SHP77 (cell line): ENCODE measurements at regions not wholly inside any gene's neighbourhood (a gene's known extent, or its start where the extent isn't known, plus 50 kb on each side); places are given as distances from the start of the nearest gene placed in this dataset.

Experiments used
- DNase-seq, 2 experiments: peaks; one replicate each; lab custom pipeline; 2025; lab: John Stamatoyannopoulos, UW

DNA sequence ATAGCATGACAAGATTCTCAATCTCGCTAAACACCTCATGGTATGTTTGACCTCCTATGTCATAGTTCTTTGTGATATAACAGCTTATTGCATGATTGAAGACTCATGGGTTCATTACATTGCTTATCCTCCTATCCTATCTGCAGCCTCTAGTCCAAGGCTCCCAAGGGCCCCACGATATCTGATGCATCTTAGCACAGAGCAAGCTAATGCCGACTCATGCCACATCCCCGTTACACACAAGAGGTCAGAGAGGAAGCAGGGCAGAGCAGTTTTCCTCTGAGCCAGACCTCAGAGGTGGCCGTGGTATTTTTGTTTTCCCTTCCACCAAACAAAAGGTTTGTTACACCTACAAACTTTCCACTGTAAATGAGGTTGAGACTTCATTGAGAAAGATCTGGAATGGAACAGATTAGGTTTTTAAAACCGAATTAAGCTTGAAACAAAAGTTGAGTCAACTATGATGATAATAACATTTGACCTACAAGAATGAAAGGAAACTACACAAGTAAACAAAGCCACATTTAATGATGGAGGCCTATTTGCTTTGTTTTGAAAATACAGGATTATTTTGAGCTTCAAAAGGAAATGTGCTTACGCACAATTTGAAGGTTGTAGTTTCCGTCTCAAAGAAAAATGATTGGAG, 133.9 kb upstream of the MYLIP start:
- DNase-seq = no peak

DNA sequence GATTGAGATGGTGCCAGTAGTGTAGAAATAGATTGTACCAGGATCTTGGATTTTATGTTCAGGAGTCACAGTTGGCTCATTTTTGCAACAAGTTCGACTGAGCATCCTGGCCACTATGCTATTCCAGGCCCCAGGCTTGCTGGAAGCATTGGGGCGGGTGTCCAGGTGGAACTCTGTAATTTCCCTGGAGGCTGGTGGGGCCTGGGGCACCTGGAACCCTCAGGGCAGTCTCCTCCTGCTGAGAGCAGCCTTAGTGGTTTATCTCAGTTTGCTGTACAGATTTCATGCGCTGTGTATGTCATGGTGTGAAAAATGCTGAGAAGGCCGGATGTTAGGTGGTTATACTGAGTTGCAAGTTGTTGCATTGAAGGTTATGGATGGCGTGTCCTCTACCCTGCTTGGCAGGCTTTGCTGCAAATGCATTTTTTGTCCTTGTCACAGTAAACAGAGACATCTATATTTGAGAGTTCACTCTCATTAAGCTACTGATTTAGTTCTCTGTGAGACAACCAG, 135.1 kb upstream of the MYLIP start:
- no peak for DNase-seq

DNA sequence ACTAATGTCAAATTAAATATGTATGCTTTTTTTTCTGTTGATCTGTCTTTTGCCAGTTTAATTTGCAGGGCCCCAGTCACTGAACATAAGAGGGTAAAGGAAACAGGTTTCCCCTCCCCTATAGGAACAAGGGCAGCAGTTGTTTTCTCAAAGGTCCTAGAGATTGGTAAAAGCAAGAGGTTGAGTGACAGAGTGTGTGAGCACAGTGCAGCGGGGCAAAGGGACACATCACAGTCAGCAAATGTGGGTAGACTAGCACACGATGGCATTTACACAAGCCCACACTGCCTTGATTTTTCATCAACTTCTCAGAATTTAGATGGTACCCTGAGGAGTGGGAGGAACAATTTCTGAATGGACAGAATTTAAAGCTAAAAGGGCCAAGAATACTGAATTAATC, 138.7 kb upstream of the MYLIP start:
- DNase-seq = no peak

DNA sequence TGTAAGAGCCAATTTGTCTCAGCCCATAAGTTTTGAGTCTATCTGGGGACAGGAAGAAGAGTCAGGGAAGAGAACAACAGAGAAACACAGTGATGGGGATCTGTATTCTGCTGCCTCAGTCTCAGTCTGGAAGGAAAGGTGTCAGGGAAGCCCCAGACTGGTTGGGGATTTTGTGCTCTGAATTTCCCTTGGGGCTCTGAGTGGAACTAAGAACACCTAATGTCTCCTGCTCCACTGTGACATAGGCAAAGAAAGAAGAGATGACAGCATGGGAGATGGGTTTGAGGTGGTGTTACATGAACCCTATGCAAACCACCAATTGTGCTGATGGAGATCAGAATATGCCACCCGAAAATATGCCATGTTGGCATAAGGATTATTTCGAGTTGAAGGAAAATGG, 139.5 kb upstream of the MYLIP start:
- no peak for DNase-seq

DNA sequence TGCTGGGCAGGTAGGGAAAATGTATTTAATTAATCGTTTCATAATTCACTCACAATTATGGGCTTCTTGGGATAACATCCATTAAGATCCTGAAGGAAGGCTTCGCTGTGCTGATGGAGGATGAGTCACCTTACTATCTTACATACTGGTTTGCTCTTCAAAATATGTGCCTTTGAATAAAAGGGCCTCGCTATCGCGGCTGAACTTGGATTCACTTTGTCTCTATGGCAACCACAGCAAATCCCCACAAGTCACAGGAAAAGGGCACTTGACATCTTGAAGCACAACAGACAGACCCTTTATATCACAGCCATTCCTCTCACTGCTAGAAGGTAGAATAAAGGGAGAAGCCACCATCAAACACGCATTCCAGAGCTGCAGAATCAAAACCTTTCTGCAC, 141.3 kb upstream of the MYLIP start:
- no peak for DNase-seq

DNA sequence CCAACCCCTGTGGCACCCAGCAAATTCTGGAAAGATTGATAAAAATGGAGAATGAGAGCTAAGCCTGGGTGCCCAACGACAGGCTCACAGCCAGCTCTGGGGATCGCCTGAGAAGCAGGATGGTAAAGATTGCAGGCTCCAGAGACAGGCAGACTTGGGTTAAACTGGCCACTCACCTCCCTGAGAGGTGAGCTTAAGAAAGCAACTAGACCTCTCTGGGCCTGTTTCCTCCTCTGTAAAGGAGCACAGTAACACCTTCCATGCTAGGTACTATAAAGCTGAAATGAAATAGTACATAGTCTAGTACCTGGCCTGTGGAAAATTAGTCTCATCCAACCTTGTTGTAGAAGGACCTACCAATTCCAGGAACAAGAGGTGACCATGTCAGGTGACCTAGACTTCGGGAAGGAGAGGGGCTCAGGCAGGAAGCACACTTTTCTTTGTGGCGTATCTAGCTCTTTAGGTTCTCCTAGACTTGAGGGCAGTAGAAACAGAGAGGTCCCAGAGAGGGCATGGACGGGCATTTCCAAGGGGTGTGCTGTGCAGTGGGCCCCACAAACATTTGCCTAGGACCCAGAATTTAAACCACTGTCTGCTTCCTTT, 142.8 kb upstream of the MYLIP start:
- DNase-seq = no peak

GRCh38 chr6:15985379-15985959, 143.4 kb upstream of the MYLIP start:
- DNase-seq = no peak

GRCh38 chr6:15981956-15982355, 146.9 kb upstream of the MYLIP start:
- DNase-seq = no peak

DNA sequence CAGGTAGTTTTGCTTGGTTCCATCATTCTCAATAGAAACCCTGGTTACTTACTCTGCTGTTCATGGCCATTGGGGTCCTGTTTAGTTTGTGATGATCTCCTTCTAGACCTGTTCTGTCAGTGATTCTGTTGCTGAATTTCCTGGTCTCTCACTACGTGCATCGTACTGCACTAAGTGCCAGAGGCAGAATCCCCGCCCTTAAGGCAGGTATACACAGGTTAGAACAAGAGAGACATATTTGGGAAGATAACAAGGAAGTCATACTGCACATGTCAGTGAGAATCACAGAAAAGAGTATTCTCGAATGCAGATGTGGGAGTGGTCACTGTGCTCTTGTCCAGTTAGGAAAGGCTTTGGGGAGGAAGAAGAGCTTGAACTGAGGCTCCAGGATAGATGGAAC, 148.1 kb upstream of the MYLIP start:
- no peak for DNase-seq

- DNase-seq = no peak
Measured at GRCh38 chr6:15978426-15978825, 150.5 kb upstream of the MYLIP start.

DNA sequence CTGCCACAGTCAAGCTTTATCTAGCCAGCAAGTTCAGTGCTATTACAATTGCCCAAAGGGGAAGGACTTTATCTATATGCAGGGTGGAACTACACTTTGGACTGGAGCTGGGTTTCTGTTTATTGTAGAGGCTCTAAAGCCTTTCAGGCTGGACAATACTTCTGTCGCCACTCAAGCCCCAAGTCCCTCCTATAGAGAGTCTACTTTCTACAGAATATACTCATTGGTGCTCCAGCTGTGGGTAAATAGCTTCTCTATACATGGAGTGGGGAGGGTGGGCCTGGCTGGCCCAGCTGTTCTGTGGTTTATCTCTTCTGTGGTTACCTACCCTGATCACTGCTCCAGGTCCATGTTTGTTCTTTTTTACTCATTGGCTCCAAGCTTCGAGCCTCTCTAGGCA, 151.8 kb upstream of the MYLIP start:
- no peak for DNase-seq

GRCh38 chr6:15974817-15975216, 154.1 kb upstream of the MYLIP start:
- no peak for DNase-seq

DNA sequence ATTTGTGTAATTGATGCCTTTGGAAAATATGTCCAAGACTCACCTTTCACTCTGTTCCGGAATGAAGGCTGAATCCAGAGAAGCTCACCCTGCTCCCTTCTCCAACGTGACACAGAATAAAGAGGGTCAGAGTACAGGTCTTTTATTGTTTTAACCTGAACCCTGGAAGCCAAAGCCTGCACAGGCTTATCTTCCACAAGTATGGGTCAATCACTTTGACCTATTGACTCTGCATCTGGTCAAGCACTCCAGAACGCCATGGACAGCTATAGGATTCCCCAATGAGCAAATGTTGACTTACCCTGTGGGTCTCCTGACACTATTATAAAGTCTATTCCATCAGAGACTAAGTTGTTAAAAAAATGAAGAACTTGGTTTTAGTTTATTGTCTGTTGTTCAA, 158.4 kb upstream of the MYLIP start:
- DNase-seq = no peak

DNA sequence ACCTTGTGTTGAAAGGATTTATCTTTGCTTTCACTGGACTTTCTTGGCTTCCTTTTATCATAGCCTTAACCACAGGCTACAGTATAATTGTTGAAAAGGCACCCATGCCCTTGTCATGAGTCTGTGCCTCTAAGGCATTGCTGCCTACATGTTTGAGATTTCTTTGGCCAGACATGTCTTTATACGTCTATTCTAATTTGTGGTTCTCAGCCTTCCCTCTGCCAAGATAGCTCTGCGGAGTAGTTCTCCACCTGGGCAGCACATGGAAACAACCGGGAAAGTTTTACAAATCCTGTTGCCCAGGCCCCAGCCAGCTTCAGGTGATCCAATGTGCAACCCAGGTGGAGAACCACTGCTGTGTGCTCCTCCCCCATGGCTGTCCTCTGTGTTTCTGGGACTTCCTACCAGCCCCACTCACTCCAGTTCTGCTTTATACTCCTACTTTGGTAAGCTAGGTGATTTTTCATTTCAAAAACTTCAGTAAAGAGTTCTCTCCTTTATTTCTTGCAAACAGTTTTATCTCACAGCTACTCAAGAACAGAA, 159.6 kb upstream of the MYLIP start:
- no peak for DNase-seq

- DNase-seq = no peak
Measured at GRCh38 chr6:15968519-15968918, 160.4 kb upstream of the MYLIP start.

DNA sequence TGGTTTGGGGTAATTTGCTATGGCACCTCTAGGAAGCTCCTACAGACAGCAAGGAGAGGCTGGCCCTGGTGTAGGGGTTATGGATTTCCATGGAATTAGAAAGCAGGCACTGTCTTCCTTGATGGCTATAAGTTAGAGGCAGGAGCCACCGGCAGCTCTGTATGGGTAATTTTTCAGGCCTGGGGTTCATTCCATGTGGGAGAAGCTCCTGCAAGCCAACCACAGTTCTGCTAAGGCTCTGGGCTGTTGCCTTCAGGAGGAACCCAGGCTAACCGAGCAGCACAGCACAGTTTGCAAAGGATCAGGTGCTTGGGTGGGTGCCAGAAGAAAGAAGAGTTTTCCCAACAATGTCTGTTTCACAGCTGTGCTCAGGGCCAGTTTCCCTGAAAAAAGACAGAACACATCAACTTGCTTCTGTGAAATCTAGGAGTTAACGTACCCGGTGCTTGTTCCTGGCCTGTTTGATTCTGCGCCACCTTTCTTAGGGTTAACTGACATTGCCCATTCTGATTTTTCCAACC, 162.8 kb upstream of the MYLIP start:
- no peak for DNase-seq

DNA sequence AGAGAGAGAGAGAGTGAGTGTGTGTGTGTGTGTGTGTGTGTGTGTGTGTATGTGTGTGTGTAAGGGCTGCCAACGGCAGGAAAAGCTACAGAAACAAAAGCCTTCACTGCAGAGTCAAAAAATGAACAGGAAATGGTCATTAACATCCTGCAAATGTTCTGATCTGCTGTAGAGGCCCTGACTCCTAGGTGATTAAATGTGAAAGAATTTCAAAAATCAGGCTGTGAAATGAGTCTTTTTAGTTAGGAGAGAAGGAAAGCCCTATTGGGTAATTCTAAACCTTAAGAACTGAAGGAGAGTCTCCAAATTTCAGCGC, 166.5 kb upstream of the MYLIP start:
- DNase-seq = no peak

GRCh38 chr6:15961635-15962448, 167.0 kb upstream of the MYLIP start:
- no peak for DNase-seq

DNA sequence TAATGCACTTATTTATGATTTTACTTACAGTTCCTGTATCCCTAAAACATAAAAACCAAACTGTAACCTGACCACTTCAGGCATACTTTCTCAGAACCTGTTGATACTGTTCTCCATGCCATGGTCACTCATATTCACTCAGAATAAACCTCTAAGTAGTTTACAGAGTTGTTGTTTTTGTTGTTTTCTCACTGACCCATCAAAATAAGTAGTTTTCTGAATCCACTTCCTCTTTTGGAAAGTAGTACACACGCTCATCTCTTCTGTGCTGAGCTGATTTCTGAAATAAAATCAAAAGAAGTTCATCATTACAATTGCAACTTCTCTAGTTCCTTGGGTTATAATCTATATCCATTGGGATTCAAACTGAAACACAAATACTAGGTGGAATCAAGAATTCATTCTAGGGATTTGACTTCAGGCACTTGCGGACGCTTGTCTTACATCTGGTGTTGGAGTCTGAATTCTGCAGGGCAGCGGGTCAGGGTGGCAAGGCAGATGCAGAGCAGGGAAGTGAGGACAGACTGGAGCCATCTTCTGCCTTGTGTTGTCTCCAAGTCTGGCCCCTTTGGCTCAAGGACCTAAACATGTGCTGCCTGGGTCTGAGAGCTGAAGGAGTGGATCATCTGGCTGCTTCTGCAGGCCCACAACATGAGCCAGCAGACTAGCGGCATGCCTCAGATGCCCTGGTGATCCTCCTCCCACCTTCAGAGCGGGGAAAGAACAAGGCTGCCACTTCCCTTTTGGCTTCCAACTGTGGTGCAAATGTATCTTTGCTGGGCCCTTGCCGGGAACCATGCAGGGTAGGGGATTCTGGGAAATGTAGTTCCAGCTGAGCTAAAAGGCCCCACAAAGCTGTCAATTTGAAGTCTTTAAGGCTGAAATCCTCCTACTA, 167.9 kb upstream of the MYLIP start:
- no peak for DNase-seq

GRCh38 chr6:15957655-15958169, 171.2 kb upstream of the MYLIP start:
- DNase-seq = no peak
